SK-N-DZ (cell line): ENCODE measurements at regions not wholly inside any gene's neighbourhood (a gene's known extent, or its start where the extent isn't known, plus 50 kb on each side); places are given as distances from the start of the nearest gene placed in this dataset.
"Not testable (repeated sequence)": the region's sequence is repeated elsewhere in the genome, so short reads cannot be mapped to it uniquely, and the experiment has no call there.

Experiments used
- DNase-seq: peaks from one replicate; pipeline ENCODE4 v3.0.0-alpha.2; 2015; ENCODE audit warnings: low spot score

DNA sequence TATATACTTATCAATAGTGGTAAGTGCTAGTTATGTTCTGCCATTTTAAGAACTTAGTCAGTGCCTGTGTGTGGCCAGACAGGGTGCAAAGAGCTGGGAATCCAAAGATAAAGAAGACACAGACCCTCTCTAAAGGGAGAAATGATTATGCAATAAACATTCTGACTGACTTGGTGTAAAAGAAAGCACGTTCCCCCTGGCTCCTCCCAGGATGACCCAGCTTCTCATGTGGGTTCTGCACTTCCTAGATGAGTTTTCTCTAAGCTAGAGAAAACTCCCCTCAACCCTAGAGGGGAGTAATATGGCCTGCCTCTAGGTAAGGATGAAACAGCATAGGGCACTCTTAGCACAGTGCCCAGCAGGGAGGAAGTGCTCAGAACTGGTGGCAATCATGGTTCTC is 231.2 kb downstream of the VRK1 start:
- DNase-seq, result no peak

- no peak for DNase-seq
Measured at GRCh38 chr14:97029800-97030199, 232.6 kb downstream of the VRK1 start.

GRCh38 chr14:97031530-97031929 is 234.3 kb downstream of the VRK1 start:
- DNase-seq, result no peak

GRCh38 chr14:97033556-97034081 is 236.4 kb downstream of the VRK1 start:
- no peak for DNase-seq

- DNase-seq, result no peak
Measured at GRCh38 chr14:97036086-97036852, 239.1 kb downstream of the VRK1 start.

DNA sequence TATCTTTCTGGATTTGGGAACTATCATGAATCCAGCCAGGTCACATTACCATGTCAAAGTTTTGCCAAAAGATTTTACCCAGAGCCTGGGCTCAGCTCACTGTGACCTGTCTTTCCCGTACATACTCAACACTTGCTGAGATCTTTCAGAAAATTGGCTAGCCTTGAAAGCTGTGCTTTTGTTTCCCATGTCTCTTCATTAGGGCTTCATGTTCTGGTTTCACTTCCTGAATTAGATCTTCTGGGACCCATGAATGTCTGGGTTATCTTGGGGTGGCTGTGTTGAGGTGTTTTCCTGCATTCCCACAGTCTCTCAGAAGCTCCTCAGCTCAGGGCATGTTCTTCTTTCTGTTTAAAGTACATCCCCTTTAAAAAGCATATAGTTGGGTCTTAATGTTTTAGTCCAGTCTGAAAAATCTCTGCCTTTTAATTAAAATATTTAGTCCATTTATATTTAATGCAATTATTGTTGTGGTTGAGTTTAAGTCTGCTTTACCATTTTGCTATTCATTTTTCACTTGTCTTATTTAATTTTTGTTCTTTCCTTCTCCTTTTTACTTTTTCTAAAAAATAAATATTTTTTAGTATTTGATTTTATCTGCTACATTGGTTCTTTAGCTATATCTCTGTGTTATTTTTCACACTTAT is 242.7 kb downstream of the VRK1 start:
- no peak for DNase-seq

DNA sequence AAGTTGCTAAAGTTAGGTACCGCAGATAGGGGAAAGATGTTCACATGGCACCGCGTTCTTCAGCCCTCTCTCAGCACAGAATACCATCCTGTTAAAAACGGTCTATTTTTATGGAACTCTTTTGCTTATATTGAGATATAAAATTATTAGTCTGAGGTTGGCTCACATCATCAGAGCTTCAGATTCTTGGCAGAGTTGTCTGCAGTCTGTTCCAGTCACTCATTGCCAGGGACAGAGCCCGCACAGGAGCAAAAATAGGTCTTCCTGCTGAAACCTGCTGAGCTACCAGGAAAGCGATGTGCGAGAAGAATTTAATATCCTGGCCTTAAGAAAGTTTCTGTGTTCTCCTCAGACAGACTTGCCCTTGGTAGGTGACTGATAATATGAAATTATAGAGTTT is 249.8 kb downstream of the VRK1 start:
- DNase-seq, result no peak

GRCh38 chr14:97052001-97052400 is 254.8 kb downstream of the VRK1 start:
- DNase-seq, result no peak

- no peak for DNase-seq
Measured at GRCh38 chr14:97053941-97054340, 256.8 kb downstream of the VRK1 start.

DNA sequence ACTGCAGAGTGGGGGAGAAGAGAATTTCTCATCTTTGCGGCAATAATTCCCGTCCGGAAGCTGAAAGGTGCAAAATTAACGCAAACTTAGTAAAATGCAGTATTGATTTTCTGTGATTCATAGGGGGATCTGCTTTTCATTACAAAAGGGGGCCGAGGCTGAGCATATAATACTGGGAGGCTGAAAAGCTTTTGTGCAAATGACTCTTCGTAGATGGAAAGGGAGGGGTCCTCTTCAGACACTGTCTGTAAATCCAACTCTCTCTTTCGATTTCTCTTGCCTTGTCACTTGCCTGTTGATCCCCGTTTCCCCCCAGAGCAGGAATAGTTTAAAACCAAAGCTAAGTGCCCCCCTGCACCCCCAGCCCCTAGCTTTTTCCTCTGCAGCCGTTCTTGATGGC is 258.2 kb downstream of the VRK1 start:
- no peak for DNase-seq

GRCh38 chr14:97056086-97056485 is 258.9 kb downstream of the VRK1 start:
- no peak for DNase-seq

DNA sequence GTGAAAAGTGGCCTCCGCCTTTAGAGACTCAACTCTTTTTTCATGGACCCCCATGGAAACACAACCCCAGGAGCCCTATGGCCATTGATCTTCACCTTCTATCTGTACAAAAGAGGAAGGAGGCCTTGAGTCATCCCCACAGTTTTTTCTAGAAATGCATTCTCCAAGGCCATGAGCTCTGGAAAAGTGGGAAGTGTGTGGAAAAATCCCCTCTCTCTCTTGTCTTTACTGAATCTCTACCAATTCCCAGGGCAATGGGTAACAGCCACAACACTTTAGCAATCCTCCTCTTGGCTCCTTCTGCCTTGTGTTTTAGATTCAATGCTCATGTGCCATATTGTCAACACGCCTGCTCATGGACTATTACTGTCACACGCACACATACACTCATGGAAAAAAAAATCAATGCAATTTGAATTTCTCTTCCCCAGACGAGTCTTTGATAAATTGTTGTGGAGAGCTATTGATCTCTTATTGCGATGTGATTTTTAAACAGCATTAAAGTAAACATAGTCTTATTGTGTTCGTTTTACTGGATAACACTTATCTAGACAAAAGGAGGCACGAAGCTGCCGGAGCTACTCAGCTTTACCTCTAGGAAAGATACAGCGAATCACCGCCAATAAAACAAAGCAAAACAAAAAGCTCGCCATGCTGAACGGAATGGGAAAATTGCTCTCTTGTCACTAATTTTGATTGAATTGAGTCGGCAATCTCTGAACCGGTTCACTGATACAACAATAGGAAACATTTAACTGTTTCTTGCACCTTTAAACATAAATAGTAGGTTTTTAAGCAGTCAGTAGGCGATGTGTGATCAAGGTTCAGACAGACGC is 260.3 kb downstream of the VRK1 start:
- no peak for DNase-seq

DNA sequence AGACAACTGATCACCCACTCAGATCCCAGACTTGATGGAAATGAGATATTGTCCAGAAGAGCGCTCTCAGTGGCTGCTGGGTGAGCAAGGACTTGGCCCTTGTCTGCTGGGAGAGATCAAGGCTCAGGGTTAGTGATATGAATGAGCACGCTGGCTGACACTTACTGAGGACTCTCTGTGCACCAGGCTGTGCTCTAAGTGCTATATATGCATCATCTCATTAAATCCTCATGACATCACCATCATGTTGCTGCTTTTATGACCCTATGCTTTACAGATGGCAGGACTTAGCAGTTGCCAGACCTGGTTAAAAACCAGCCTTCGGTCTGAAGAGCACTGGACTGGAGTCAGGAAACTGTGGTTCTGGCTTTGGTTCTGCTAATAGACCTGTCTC is 260.9 kb downstream of the VRK1 start:
- peak; percentile 36 for DNase-seq

- DNase-seq, result no peak
Measured at GRCh38 chr14:97058589-97058988, 261.4 kb downstream of the VRK1 start.

GRCh38 chr14:97061198-97061597 is 264.0 kb downstream of the VRK1 start:
- no peak for DNase-seq

DNA sequence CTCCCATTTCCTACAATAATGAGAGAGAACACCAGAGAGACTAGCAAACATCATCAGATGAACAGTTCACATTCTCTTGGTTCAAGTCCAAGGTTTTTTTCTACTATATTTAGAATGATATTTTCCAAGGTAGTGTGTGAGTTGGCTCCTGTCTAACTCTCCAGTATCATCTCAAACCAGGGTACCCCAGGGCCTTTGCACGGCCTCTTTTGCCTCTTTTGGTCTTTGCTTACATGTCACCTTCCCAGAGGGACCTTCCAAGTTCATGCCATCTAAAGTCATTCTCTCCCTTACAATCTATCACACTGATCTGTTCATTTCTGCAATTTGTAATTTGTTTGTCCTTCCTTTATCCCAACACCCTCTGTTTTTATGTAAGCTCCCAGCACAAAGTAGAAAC is 264.5 kb downstream of the VRK1 start:
- DNase-seq, result no peak

- no peak for DNase-seq
Measured at GRCh38 chr14:97065305-97066067, 268.3 kb downstream of the VRK1 start.

DNA sequence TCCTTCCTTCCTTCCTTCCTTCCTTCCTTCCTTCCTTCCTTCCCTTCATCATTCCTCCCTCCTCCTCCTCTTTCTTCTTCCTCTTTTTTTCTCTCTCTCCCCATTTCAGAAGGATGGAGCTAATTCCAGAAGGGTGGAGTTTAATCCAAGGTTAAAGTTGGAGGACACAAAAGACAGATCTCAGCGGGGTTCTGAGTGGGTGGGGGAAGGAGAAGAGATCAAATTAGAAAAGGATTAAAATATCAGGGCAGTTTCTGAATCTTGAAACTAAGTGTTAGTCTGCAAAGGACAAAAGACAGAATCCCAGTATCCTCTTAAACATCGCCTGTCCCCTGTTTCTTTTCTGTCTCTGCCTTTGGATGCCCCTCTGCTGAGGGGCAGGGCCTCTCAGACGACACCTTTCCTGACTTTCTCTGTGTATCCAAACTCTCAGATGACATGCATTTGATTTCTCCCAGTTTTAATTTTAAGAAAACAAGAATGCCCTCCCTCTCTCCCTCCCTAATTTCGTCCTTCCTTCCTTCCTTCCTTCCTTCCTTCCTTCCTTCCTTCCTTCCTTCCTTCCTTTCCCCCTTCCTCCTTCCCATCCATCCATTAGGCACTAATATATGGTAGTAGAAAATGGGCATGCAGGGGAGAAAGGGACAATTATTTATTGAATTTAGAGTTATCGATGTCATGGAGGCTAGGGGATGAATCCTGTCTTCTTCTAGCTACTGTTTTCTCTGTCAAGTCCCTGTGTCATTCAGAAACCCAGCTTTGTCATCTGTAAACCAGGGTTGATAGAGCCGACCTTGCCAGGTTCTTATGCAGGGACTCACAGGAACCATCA is 269.1 kb downstream of the VRK1 start:
- no peak for DNase-seq

GRCh38 chr14:97068293-97068692 is 271.1 kb downstream of the VRK1 start:
- not testable (repeated sequence) for DNase-seq

- no peak for DNase-seq
Measured at GRCh38 chr14:97070259-97070658, 273.1 kb downstream of the VRK1 start.

GRCh38 chr14:97071177-97071576 is 274.0 kb downstream of the VRK1 start:
- no peak for DNase-seq
